ENCODE measurements at regions not wholly inside any gene's neighbourhood (a gene's known extent, or its start where the extent isn't known, plus 50 kb on each side); places are given as distances from the start of the nearest gene placed in this dataset.
A peak's percentile ranks its signal among the peaks of the same experiment; 100 is the strongest.

DNA sequence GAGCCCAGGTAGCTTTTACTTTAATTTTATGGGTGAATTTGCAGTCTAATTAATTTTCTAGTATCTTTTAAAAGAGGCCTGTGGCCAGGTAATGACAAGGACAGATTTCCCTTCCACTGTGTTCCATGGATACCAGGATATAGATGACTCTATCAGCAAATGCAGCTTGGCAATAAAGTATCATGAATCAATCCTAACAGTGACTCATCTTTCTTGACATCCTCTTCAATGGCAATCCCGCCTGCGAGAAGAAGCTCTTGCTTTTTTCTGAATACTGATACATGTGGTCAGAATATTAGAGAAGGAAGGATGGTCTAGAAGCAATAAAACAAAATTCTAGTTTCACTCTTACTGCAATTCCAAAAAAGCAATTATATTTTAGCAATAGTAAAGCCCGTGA lies 267.8 kb downstream of the DTHD1 start:
- FAIRE-seq = no peak
- WGBS (ENCODE audit: missing lambda C conversion rate) = 2% methylated on average over 3 of the region's 3 CpGs

DNA sequence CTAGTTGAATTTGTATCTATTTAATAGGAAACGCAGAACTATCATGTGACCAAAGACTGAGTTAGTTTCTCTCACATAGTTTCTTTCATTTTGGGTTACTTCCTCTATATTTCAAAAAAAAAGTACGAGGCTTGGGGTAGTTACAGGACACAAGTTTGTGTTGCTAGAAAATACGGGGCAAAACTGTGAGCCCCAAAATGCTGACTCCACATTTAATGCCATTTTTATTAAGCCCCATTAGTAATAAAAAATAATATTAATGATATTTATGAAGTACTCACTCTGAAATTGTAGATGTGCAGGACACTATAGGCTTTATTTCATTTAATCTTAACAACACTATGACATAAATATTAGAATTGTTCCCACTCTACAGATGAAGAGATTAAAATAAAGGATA lies 268.6 kb downstream of the DTHD1 start:
- no peak for DNase-seq (ENCODE audit: low read depth in 1 of 2, low spot score in 1 of 2)
- no peaks in the 10 kb centered on the region for H3K4me1 ChIP-seq
- ATAC-seq = no peak
- 1% methylated on average over 3 of the region's 3 CpGs for WGBS (ENCODE audit: missing lambda C conversion rate)
- POLR2A ChIA-PET = no interaction called here
- H3K27ac ChIP-seq = no peak overlapping the region
- CTCF ChIA-PET = no interaction called here
- TF ChIP-seq MAFK (IDR thresholded peaks at IDR 0.05; ENCODE audit: partially characterized antibody) (peak; percentile 31), RARB (CRISPR knock-in tag; IDR thresholded peaks at IDR 0.05) (no peak)
- no peak overlapping the region for H3K4me2 ChIP-seq
- H3K9me3 ChIP-seq = no peaks in the 10 kb centered on the region
- no peak for FAIRE-seq
- no peak overlapping the region for H3K4me3 ChIP-seq

More for the DNA sequence above, 267.8 kb downstream of the DTHD1 start:
- TF ChIP-seq HOXB5 (CRISPR knock-in tag; IDR thresholded peaks at IDR 0.05) = no peak
- no peak for TF ChIP-seq MYC (IDR thresholded peaks at IDR 0.05; ENCODE audit: borderline replicate concordance, low read length)
- no peak for TF ChIP-seq SMC3 (IDR thresholded peaks at IDR 0.05)
- TF ChIP-seq, protein P1, sequence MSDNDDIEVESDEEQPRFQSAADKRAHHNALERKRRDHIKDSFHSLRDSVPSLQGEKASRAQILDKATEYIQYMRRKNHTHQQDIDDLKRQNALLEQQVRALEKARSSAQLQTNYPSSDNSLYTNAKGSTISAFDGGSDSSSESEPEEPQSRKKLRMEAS (IDR thresholded peaks at IDR 0.05) = no peak
- no peak for TF ChIP-seq SREBF2 (IDR thresholded peaks at IDR 0.05)
- TF ChIP-seq HMGXB4 (CRISPR knock-in tag; IDR thresholded peaks at IDR 0.05; ENCODE audit: borderline replicate concordance) = no peak
- TF ChIP-seq, protein P2, sequence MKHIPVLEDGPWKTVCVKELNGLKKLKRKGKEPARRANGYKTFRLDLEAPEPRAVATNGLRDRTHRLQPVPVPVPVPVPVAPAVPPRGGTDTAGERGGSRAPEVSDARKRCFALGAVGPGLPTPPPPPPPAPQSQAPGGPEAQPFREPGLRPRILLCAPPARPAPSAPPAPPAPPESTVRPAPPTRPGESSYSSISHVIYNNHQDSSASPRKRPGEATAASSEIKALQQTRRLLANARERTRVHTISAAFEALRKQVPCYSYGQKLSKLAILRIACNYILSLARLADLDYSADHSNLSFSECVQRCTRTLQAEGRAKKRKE (CRISPR knock-in tag; IDR thresholded peaks at IDR 0.05; ENCODE audit: low read depth) = no peak
- TF ChIP-seq ZSCAN20 (CRISPR knock-in tag; IDR thresholded peaks at IDR 0.05) = no peak
- no peak for TF ChIP-seq CHD2 (IDR thresholded peaks at IDR 0.05; ENCODE audit: low read length, partially characterized antibody)
- no peak for TF ChIP-seq EHF (CRISPR knock-in tag; IDR thresholded peaks at IDR 0.05)
- TF ChIP-seq CEBPB (IDR thresholded peaks at IDR 0.05) = no peak
- no peak for TF ChIP-seq CHD4 (IDR thresholded peaks at IDR 0.05; ENCODE audit: borderline replicate concordance)
- no peak for TF ChIP-seq POLR2AphosphoS2 (conservative IDR thresholded peaks at IDR 0.05; ENCODE audit: low read length)
- no peak for TF ChIP-seq KDM5A (IDR thresholded peaks at IDR 0.05)
- TF ChIP-seq REST (IDR thresholded peaks at IDR 0.05) = no peak
- no peak for TF ChIP-seq BCL3 (IDR thresholded peaks at IDR 0.05)
- no peak for TF ChIP-seq ZNF302 (CRISPR knock-in tag; IDR thresholded peaks at IDR 0.05)
- no peak for TF ChIP-seq KDM1A (IDR thresholded peaks at IDR 0.05; ENCODE audit: low read depth)
- Histone ChIP-seq H3K4me2 (no peak overlapping the region), H3K9me3 (no peaks in the 10 kb centered on the region), H3K27ac (no peak overlapping the region), H3K4me1 (no peaks in the 10 kb centered on the region), H3K4me3 (no peak overlapping the region)
- no peak for DNase-seq (ENCODE audit: low read depth in 1 of 2, low spot score in 1 of 2)
- ChIA-PET CTCF (no interaction called here), POLR2A (no interaction called here)
- no peak for ATAC-seq
